Prostate gland (tissue), 2 donors: ENCODE measurements at regions not wholly inside any gene's neighbourhood (a gene's known extent, or its start where the extent isn't known, plus 50 kb on each side); places are given as distances from the start of the nearest gene placed in this dataset.

Experiments used
- POLR2A ChIP-seq: fragments of 450-650 bp; IDR thresholded peaks from one replicate; pipeline ENCODE4 v1.6.1; 2016; ENCODE audit warnings: antibody characterized with exemption, mild to moderate bottlenecking
- POLR2AphosphoS5 ChIP-seq: sonication (generic); formaldehyde crosslinking; IDR thresholded peaks from one replicate; pipeline ENCODE4 v1.6.1; 2017; ENCODE audit warnings: antibody characterized with exemption
- TF ChIP-seq, protein P1 (sequence below), 4 experiments: fragments of 200-600 bp in 2 of 4; fragments of 450-650 bp in 2 of 4; sonication (generic) in 2 of 4; IDR thresholded peaks; 1 replicate in 3 of 4; 2 replicates in 1 of 4; pipeline ENCODE4 v1.5.1; 2016 to 2019; ENCODE audit warnings: antibody characterized with exemption in 4 of 4, mild to moderate bottlenecking in 2 of 4, moderate library complexity in 2 of 4

DNA sequence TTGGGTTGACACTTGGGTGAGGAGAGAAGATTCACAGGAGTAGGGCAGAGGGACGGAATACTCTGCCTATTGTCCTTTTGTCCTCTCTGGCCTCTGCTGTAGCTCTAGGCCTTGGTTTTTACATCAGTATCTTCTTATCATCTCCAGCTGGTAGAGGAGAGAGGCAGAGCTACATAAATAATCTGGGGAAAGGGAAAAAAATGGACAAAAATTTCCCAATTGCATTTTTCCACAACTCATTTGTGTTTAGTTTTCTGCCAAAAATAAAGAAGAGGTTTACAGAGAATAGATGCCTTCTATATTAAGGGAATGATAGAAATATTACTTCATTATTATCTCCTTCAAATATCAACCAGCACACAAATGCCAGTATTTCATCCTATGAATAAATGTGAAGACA, 216.4 kb upstream of the P2RY1 start:
- TF ChIP-seq POLR2A = no peak
- no peak for TF ChIP-seq POLR2AphosphoS5
- TF ChIP-seq, protein P1, sequence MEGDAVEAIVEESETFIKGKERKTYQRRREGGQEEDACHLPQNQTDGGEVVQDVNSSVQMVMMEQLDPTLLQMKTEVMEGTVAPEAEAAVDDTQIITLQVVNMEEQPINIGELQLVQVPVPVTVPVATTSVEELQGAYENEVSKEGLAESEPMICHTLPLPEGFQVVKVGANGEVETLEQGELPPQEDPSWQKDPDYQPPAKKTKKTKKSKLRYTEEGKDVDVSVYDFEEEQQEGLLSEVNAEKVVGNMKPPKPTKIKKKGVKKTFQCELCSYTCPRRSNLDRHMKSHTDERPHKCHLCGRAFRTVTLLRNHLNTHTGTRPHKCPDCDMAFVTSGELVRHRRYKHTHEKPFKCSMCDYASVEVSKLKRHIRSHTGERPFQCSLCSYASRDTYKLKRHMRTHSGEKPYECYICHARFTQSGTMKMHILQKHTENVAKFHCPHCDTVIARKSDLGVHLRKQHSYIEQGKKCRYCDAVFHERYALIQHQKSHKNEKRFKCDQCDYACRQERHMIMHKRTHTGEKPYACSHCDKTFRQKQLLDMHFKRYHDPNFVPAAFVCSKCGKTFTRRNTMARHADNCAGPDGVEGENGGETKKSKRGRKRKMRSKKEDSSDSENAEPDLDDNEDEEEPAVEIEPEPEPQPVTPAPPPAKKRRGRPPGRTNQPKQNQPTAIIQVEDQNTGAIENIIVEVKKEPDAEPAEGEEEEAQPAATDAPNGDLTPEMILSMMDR (IDR thresholded peaks at IDR 0.05) = no peak
